ENCODE measurements at regions not wholly inside any gene's neighbourhood (a gene's known extent, or its start where the extent isn't known, plus 50 kb on each side); places are given as distances from the start of the nearest gene placed in this dataset.
"Not testable (repeated sequence)": the region's sequence is repeated elsewhere in the genome, so short reads cannot be mapped to it uniquely, and the experiment has no call there.

DNA sequence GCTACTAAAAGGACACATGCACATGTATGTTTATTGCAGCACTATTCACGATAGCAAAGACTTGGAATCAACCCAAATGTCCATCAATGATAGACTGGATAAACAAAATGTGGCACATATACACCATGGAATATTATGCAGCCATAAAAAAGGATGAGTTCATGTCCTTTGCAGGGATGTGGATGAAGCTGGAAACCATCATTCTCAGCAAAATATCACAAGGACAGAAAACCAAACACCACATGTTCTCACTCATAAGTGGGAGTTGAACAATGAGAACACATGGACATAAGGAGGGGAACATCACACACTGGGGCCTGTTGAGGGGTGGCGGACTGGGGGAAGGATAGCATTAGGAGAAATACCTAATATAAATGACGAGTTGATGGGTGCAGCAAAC is 168.2 kb downstream of the NPR3 start:
- peaks cover 49% of the 10 kb centered on the region for H3K9me3 Mint-ChIP-seq
- not testable (repeated sequence) for H3K4me1 Mint-ChIP-seq (ENCODE audit: low read depth); H3K27ac Mint-ChIP-seq; H3K27me3 Mint-ChIP-seq (ENCODE audit: low read depth); H3K4me3 Mint-ChIP-seq; H3K36me3 Mint-ChIP-seq (ENCODE audit: low read depth)

- H3K36me3 Mint-ChIP-seq (ENCODE audit: low read depth), result no peaks in the 10 kb centered on the region
- H3K9me3 Mint-ChIP-seq, result peaks cover 45% of the 10 kb centered on the region
- H3K27ac Mint-ChIP-seq, result no peak overlapping the region
- H3K4me1 Mint-ChIP-seq (ENCODE audit: low read depth), result no peaks in the 10 kb centered on the region
- no peak overlapping the region for H3K4me3 Mint-ChIP-seq
- H3K27me3 Mint-ChIP-seq (ENCODE audit: low read depth), result no peaks in the 10 kb centered on the region
Observed at GRCh38 chr5:32880796-32881195, 169.7 kb downstream of the NPR3 start.

GRCh38 chr5:32887390-32887789 is 176.3 kb downstream of the NPR3 start:
- no peaks in the 10 kb centered on the region for H3K27me3 Mint-ChIP-seq (ENCODE audit: low read depth)
- H3K36me3 Mint-ChIP-seq (ENCODE audit: low read depth), result no peaks in the 10 kb centered on the region
- no peaks in the 10 kb centered on the region for H3K4me1 Mint-ChIP-seq (ENCODE audit: low read depth)
- no peak overlapping the region for H3K27ac Mint-ChIP-seq
- no peak overlapping the region for H3K4me3 Mint-ChIP-seq
- peaks cover 18% of the 10 kb centered on the region for H3K9me3 Mint-ChIP-seq

- H3K4me1 Mint-ChIP-seq (ENCODE audit: low read depth), result no peaks in the 10 kb centered on the region
- H3K27ac Mint-ChIP-seq, result no peak overlapping the region
- H3K4me3 Mint-ChIP-seq, result no peak overlapping the region
- peaks cover 6% of the 10 kb centered on the region for H3K9me3 Mint-ChIP-seq
- H3K27me3 Mint-ChIP-seq (ENCODE audit: low read depth), result no peaks in the 10 kb centered on the region
- no peaks in the 10 kb centered on the region for H3K36me3 Mint-ChIP-seq (ENCODE audit: low read depth)
Observed at GRCh38 chr5:32889078-32889477, 178.0 kb downstream of the NPR3 start.

GRCh38 chr5:32903613-32904012 is 192.5 kb downstream of the NPR3 start:
- Mint-ChIP-seq H3K4me1 (ENCODE audit: low read depth) (no peaks in the 10 kb centered on the region), H3K4me3 (no peak overlapping the region), H3K9me3 (peaks cover 7% of the 10 kb centered on the region), H3K27me3 (ENCODE audit: low read depth) (no peaks in the 10 kb centered on the region), H3K36me3 (ENCODE audit: low read depth) (no peaks in the 10 kb centered on the region), H3K27ac (no peak overlapping the region)

GRCh38 chr5:32908641-32909040 is 197.5 kb downstream of the NPR3 start:
- Mint-ChIP-seq H3K36me3 (ENCODE audit: low read depth) (no peaks in the 10 kb centered on the region), H3K4me1 (ENCODE audit: low read depth) (no peaks in the 10 kb centered on the region), H3K9me3 (peaks cover 17% of the 10 kb centered on the region), H3K27me3 (ENCODE audit: low read depth) (no peaks in the 10 kb centered on the region), H3K27ac (no peak overlapping the region), H3K4me3 (no peak overlapping the region)

GRCh38 chr5:32909207-32909606 is 198.1 kb downstream of the NPR3 start:
- peaks cover 18% of the 10 kb centered on the region for H3K9me3 Mint-ChIP-seq
- no peaks in the 10 kb centered on the region for H3K36me3 Mint-ChIP-seq (ENCODE audit: low read depth)
- H3K27ac Mint-ChIP-seq, result no peak overlapping the region
- no peaks in the 10 kb centered on the region for H3K4me1 Mint-ChIP-seq (ENCODE audit: low read depth)
- H3K27me3 Mint-ChIP-seq (ENCODE audit: low read depth), result no peaks in the 10 kb centered on the region
- H3K4me3 Mint-ChIP-seq, result no peak overlapping the region

- peaks cover 9% of the 10 kb centered on the region for H3K9me3 Mint-ChIP-seq
- H3K4me3 Mint-ChIP-seq, result no peak overlapping the region
Observed at GRCh38 chr5:32916648-32917047, 205.5 kb downstream of the NPR3 start.

GRCh38 chr5:32928761-32929160 is 217.6 kb downstream of the NPR3 start:
- no peaks in the 10 kb centered on the region for H3K4me1 Mint-ChIP-seq (ENCODE audit: low read depth)
- H3K36me3 Mint-ChIP-seq (ENCODE audit: low read depth), result no peaks in the 10 kb centered on the region
- no peaks in the 10 kb centered on the region for H3K27me3 Mint-ChIP-seq (ENCODE audit: low read depth)
- H3K9me3 Mint-ChIP-seq, result peaks cover 7% of the 10 kb centered on the region
- no peak overlapping the region for H3K4me3 Mint-ChIP-seq
- H3K27ac Mint-ChIP-seq, result no peak overlapping the region

More at GRCh38 chr5:32916648-32917047, 205.5 kb downstream of the NPR3 start:
- Mint-ChIP-seq H3K36me3 (ENCODE audit: low read depth) (no peaks in the 10 kb centered on the region), H3K27ac (no peak overlapping the region), H3K27me3 (ENCODE audit: low read depth) (no peaks in the 10 kb centered on the region), H3K4me1 (ENCODE audit: low read depth) (no peaks in the 10 kb centered on the region)

GRCh38 chr5:32931438-32931837 is 220.3 kb downstream of the NPR3 start:
- peaks cover 17% of the 10 kb centered on the region for H3K9me3 Mint-ChIP-seq
- H3K4me3 Mint-ChIP-seq; H3K27ac Mint-ChIP-seq; H3K4me1 Mint-ChIP-seq (ENCODE audit: low read depth); H3K27me3 Mint-ChIP-seq (ENCODE audit: low read depth); H3K36me3 Mint-ChIP-seq (ENCODE audit: low read depth): not testable (repeated sequence)

DNA sequence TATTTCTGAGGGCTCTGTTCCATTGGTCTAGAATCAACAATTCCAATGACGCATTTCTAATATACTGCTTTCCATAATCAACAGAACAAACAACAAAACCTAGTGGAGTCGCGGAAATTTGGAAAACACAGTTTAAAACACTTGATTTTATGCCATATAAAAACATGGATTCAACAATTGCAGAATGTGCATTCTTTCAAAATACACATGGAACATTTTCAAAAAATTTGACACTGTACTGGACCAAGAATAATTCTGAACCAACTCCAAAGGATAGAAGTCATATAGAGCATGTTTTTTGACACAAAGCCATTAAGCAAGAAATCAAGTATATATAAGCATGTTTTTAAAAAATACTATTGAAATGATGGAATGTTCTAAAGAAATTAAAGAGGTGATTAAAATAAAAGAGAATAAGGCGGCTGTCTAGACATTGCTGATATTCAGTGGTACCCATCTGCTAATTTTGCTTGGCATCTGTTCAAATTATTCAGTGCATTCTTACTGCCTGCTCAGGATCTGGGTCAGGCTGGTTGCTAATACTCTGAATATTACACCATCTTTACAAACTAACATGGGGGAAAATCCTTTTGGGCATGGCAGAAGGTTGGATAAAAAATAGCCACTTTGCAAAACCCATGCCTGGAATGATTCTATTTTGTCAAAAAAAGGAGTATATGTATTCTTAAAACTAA is 221.3 kb downstream of the NPR3 start:
- no peak overlapping the region for H3K4me3 Mint-ChIP-seq
- H3K27me3 Mint-ChIP-seq (ENCODE audit: low read depth), result no peaks in the 10 kb centered on the region
- H3K4me1 Mint-ChIP-seq (ENCODE audit: low read depth), result no peaks in the 10 kb centered on the region
- H3K9me3 Mint-ChIP-seq, result peaks cover 18% of the 10 kb centered on the region
- no peaks in the 10 kb centered on the region for H3K36me3 Mint-ChIP-seq (ENCODE audit: low read depth)
- no peak overlapping the region for H3K27ac Mint-ChIP-seq

DNA sequence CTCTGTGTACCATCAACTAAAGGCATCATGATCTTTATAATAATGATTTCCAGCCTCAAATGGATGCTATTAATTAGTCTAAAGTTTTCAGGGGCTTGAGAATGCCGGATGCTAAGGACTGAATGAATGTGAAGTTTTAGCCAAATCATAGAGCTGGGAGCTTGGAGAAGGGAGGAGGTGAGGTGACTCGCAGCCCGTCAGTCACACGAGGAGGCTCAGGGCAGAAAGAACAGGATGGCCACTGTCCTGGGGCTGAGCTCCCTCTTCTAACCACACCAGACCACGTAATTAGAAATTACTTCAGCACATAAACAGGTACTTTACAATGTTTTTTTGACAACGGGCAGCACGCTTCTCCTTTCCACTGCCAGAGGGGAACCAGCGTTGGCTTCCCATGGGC is 222.6 kb downstream of the NPR3 start:
- Mint-ChIP-seq H3K9me3 (peaks cover 11% of the 10 kb centered on the region), H3K36me3 (ENCODE audit: low read depth) (no peaks in the 10 kb centered on the region), H3K4me1 (ENCODE audit: low read depth) (no peaks in the 10 kb centered on the region), H3K27me3 (ENCODE audit: low read depth) (no peaks in the 10 kb centered on the region), H3K4me3 (no peak overlapping the region), H3K27ac (no peak overlapping the region)

- Mint-ChIP-seq H3K9me3 (peaks cover 11% of the 10 kb centered on the region), H3K36me3 (ENCODE audit: low read depth) (no peaks in the 10 kb centered on the region), H3K4me3 (no peak overlapping the region), H3K4me1 (ENCODE audit: low read depth) (no peaks in the 10 kb centered on the region), H3K27ac (no peak overlapping the region), H3K27me3 (ENCODE audit: low read depth) (no peaks in the 10 kb centered on the region)
Observed at GRCh38 chr5:32934529-32934928, 223.4 kb downstream of the NPR3 start.

GRCh38 chr5:32935283-32935682 is 224.2 kb downstream of the NPR3 start:
- Mint-ChIP-seq H3K4me3 (no peak overlapping the region), H3K27me3 (ENCODE audit: low read depth) (no peaks in the 10 kb centered on the region), H3K27ac (no peak overlapping the region), H3K4me1 (ENCODE audit: low read depth) (no peaks in the 10 kb centered on the region), H3K9me3 (peaks cover 11% of the 10 kb centered on the region), H3K36me3 (ENCODE audit: low read depth) (no peaks in the 10 kb centered on the region)

- no peak overlapping the region for H3K27ac Mint-ChIP-seq
- peaks cover 11% of the 10 kb centered on the region for H3K9me3 Mint-ChIP-seq
- no peaks in the 10 kb centered on the region for H3K36me3 Mint-ChIP-seq (ENCODE audit: low read depth)
- no peaks in the 10 kb centered on the region for H3K27me3 Mint-ChIP-seq (ENCODE audit: low read depth)
- no peaks in the 10 kb centered on the region for H3K4me1 Mint-ChIP-seq (ENCODE audit: low read depth)
- no peak overlapping the region for H3K4me3 Mint-ChIP-seq
Observed at GRCh38 chr5:32936329-32936728, 225.2 kb downstream of the NPR3 start.

Data from T-helper 1 cell treated with Interleukin-12 subunit alpha and Interleukin-12 subunit beta and Interleukin-4 antibody, amounts not matched to agents 30 μg/mL and 1 μg/mL, for 36 hours (primary cell).